Heart left ventricle (tissue), 16 donors: ENCODE measurements at regions not wholly inside any gene's neighbourhood (a gene's known extent, or its start where the extent isn't known, plus 50 kb on each side); places are given as distances from the start of the nearest gene placed in this dataset.

Experiments used
- ATAC-seq, 4 donors: fragments of 200-7000 bp; cut with Tn5 transposase; one replicate each; pipeline ENCODE4 v1.9.1; 2020 to 2022; ENCODE audit warnings: moderate library complexity in 4 of 4, mild to moderate bottlenecking in 3 of 4, moderate number of reproducible peaks in 1 of 4
- DNase-seq, 5 donors: peaks; one replicate each; pipeline ENCODE4 v3.0.0-alpha.2; 2020
- H3K27ac ChIP-seq, 12 donors: fragments of 200-600 bp; sonication (generic) in 4 of 12; one replicate each; pipeline versions ENCODE4 v1.5.0 to v1.8.0; 2016 to 2022; ENCODE audit warnings: mild to moderate bottlenecking in 2 of 12
- H3K27me3 ChIP-seq, 9 donors: fragments of 200-600 bp; sonication (generic) in 2 of 9; one replicate each; pipeline versions ENCODE4 v1.5.1 to v1.8.0; 2016 to 2022; ENCODE audit warnings: mild to moderate bottlenecking in 3 of 9
- H3K36me3 ChIP-seq, 9 donors: fragments of 200-600 bp; sonication (generic) in 2 of 9; one replicate each; pipeline versions ENCODE4 v1.5.0 to v1.8.0; 2018 to 2022; ENCODE audit warnings: mild to moderate bottlenecking in 2 of 9
- H3K4me1 ChIP-seq, 12 donors: fragments of 200-600 bp; sonication (generic) in 4 of 12; one replicate each; pipeline versions ENCODE4 v1.5.0 to v1.8.0; 2016 to 2022; ENCODE audit warnings: mild to moderate bottlenecking in 3 of 12
- H3K4me3 ChIP-seq, 12 donors: fragments of 200-600 bp; sonication (generic) in 4 of 12; one replicate each; pipeline versions ENCODE4 v1.5.0 to v1.8.0; 2017 to 2022; ENCODE audit warnings: mild to moderate bottlenecking in 9 of 12, moderate library complexity in 4 of 12
- H3K9me3 ChIP-seq, 12 donors: fragments of 200-600 bp; sonication (generic) in 4 of 12; one replicate each; pipeline versions ENCODE4 v1.5.0 to v1.8.0; 2016 to 2022; ENCODE audit warnings: mild to moderate bottlenecking in 1 of 12
- CTCF ChIP-seq, 12 donors: fragments of 200-600 bp; sonication (generic) in 4 of 12; IDR thresholded peaks; one replicate each; pipeline versions ENCODE4 v1.5.0 to v1.8.0; 2018 to 2022; ENCODE audit warnings: antibody characterized with exemption in 12 of 12, mild to moderate bottlenecking in 5 of 12
- POLR2A ChIP-seq, 2 donors: fragments of 450-650 bp; IDR thresholded peaks; one replicate each; pipeline ENCODE4 v1.6.1; 2017; ENCODE audit warnings: antibody characterized with exemption in 2 of 2, mild to moderate bottlenecking in 2 of 2, moderate library complexity in 2 of 2
- WGBS, 4 donors: extraction: QIAGEN DNeasy Blood & Tissue Kit in 2 of 4; methylation state at CpG; one replicate each; pipeline versions ENCODE4 v1.1.5 to v1.1.7; 2013 to 2018; 5-methylcytosine and 5-hydroxymethylcytosine counted together
- intact Hi-C, 10 donors: fragments of 100-400 bp; cut with DNase I; formaldehyde crosslinking; loops; one replicate each; pipeline versions ENCODE4 v1.11.1 to v1.14.2; 2022
- donor health status: ischemic (EF 13 %, LVEDD 7.1; RV severe dilation, severe dysfunction).
- donor health status: healthy with polysubstance abuse.
- donor health status: DM: no; HTN: yes; CAD: no.
- donor health status: DM: no; HTN: no; CAD: no.
- donor health status: ischemic (EF 25% LVEDD 6.9; RV normal size, moderate dysfunction).
- donor health status: ischemic (EF 25% LVEDD 5.7; RV mildly dilated, moderate dysfunction).
- donor health status: healthy.
- donor health status: DM: yes; HTN: yes; CAD: no.
- donor health status: ischemic (EF 35%, LVEDD 5.7; RV mildly dilated, moderate dysfunction).
- donor health status: nonischemic (EF 11% LVEDD 7.7; RV severe dilation, severe dysfunction).
- donor health status: DM: yes; HTN: yes; CAD: no.
- donor health status: PGD.
- donor health status: ischemic (EF 29% LVEDD 5.4; RV normal size, mild dysfunction).
- donor health status: nonischemic (EF 23%, LVEDD 6.1; RV moderate dilation, normal function).

- no peak for TF ChIP-seq CTCF (IDR thresholded peaks at IDR 0.05)
- TF ChIP-seq POLR2A (IDR thresholded peaks at IDR 0.05), result no peak
- ATAC-seq, result no peak
- no peaks in the 10 kb centered on the region for H3K4me1 ChIP-seq
Measured at GRCh38 chr15:27674826-27675225, 424.3 kb downstream of the OCA2 start.

GRCh38 chr15:27673766-27674445 is 425.2 kb downstream of the OCA2 start:
- 89 to 93% (median 91%) methylated on average over 13 to 15 of the region's 15 CpGs for WGBS, 4 donors
- TF ChIP-seq CTCF (IDR thresholded peaks at IDR 0.05), result no peak
- no peak for TF ChIP-seq POLR2A (IDR thresholded peaks at IDR 0.05)
- intact Hi-C loops, result no loop called here

More at GRCh38 chr15:27674826-27675225, 424.3 kb downstream of the OCA2 start:
- 74 to 87% (median 79%) methylated on average over 10 of the region's 10 CpGs for WGBS, 4 donors
- H3K27me3 ChIP-seq, result no peaks in the 10 kb centered on the region
- no peak overlapping the region for H3K4me3 ChIP-seq
- no peak for DNase-seq
- intact Hi-C loops, result no loop called here
- no peak overlapping the region for H3K27ac ChIP-seq
- H3K9me3 ChIP-seq, result no peaks in the 10 kb centered on the region
- no peaks in the 10 kb centered on the region for H3K36me3 ChIP-seq

GRCh38 chr15:27672537-27672936 is 426.6 kb downstream of the OCA2 start:
- ATAC-seq, result no peak
- H3K27ac ChIP-seq, result no peak overlapping the region
- intact Hi-C loops, result no loop called here
- no peaks in the 10 kb centered on the region for H3K27me3 ChIP-seq
- TF ChIP-seq POLR2A (IDR thresholded peaks at IDR 0.05) (no peak), CTCF (IDR thresholded peaks at IDR 0.05) (no peak)
- H3K36me3 ChIP-seq, result no peaks in the 10 kb centered on the region
- DNase-seq, result no peak
- no peaks in the 10 kb centered on the region for H3K4me1 ChIP-seq
- H3K4me3 ChIP-seq, result no peak overlapping the region
- no peaks in the 10 kb centered on the region for H3K9me3 ChIP-seq
- 84 to 93% (median 90%) methylated on average over 8 of the region's 8 CpGs for WGBS, 4 donors

More at GRCh38 chr15:27673766-27674445, 425.2 kb downstream of the OCA2 start:
- Histone ChIP-seq H3K27me3 (no peaks in the 10 kb centered on the region), H3K27ac (no peak overlapping the region), H3K9me3 (no peaks in the 10 kb centered on the region), H3K36me3 (no peaks in the 10 kb centered on the region), H3K4me3 (no peak overlapping the region), H3K4me1 (no peaks in the 10 kb centered on the region)
- ATAC-seq, result no peak
- no peak for DNase-seq

GRCh38 chr15:27671819-27672437 is 427.2 kb downstream of the OCA2 start:
- Histone ChIP-seq H3K27ac (no peak overlapping the region), H3K36me3 (no peaks in the 10 kb centered on the region), H3K27me3 (no peaks in the 10 kb centered on the region), H3K9me3 (no peaks in the 10 kb centered on the region), H3K4me1 (no peaks in the 10 kb centered on the region), H3K4me3 (no peak overlapping the region)
- intact Hi-C loops, result no loop called here
- TF ChIP-seq CTCF (IDR thresholded peaks at IDR 0.05), result no peak
- TF ChIP-seq POLR2A (IDR thresholded peaks at IDR 0.05), result no peak
- DNase-seq (no peak), ATAC-seq (no peak)
- 54 to 67% (median 66%) methylated on average over 13 of the region's 13 CpGs for WGBS, 4 donors
